Uterus (tissue), 2 donors: ENCODE measurements at regions not wholly inside any gene's neighbourhood (a gene's known extent, or its start where the extent isn't known, plus 50 kb on each side); places are given as distances from the start of the nearest gene placed in this dataset.

Source experiments
- CTCF ChIP-seq, 4 experiments: fragments of 200-600 bp in 2 of 4; fragments of 450-650 bp in 2 of 4; sonication (generic) in 2 of 4; IDR thresholded peaks; one replicate each; pipeline ENCODE4 v1.5.1; 2016 to 2019; ENCODE audit warnings: antibody characterized with exemption in 4 of 4, mild to moderate bottlenecking in 2 of 4, moderate library complexity in 1 of 4
- POLR2A ChIP-seq, 2 donors: fragments of 450-650 bp; IDR thresholded peaks; one replicate each; pipeline ENCODE4 v1.6.1; 2016; ENCODE audit warnings: antibody characterized with exemption in 2 of 2, mild to moderate bottlenecking in 1 of 2, moderate library complexity in 1 of 2

GRCh38 chr5:89922161-89922560 lies 487.4 kb downstream of the CETN3 start:
- no peak for TF ChIP-seq CTCF (IDR thresholded peaks at IDR 0.05)
- no peak for TF ChIP-seq POLR2A (IDR thresholded peaks at IDR 0.05)
